PFSK-1 (cell line): ENCODE measurements at regions not wholly inside any gene's neighbourhood (a gene's known extent, or its start where the extent isn't known, plus 50 kb on each side); places are given as distances from the start of the nearest gene placed in this dataset.

ENCODE experiments used
- FOXP2 ChIP-seq: optimal IDR thresholded peaks from 2 replicates; pipeline ENCODE3; 2011; ENCODE audit warnings: borderline replicate concordance, control low read depth, inconsistent platforms; ENCODE audit not compliant: insufficient read depth; ENCODE audit errors: extremely low read length, extremely low read depth
- POLR2AphosphoS5 ChIP-seq: IDR thresholded peaks from 2 replicates; pipeline ENCODE4 v1.6.1; 2012; ENCODE audit warnings: low read depth, mild to moderate bottlenecking, control low read depth, low read length, moderate library complexity
- REST ChIP-seq, 2 experiments: IDR thresholded peaks; 2 replicates each; pipeline versions ENCODE4 v1.6.1 to v1.8.0; 2011 to 2012; ENCODE audit warnings: low read depth in 2 of 2, low read length in 2 of 2, control low read depth in 1 of 2, inconsistent platforms in 1 of 2, mild to moderate bottlenecking in 1 of 2, moderate library complexity in 1 of 2; ENCODE audit not compliant: insufficient read depth in 1 of 2
- SIN3A ChIP-seq: IDR thresholded peaks from 2 replicates; pipeline ENCODE4 v1.6.1; 2012; ENCODE audit warnings: mild to moderate bottlenecking, low read length, moderate library complexity, borderline replicate concordance; ENCODE audit not compliant: insufficient read depth
- TAF1 ChIP-seq: IDR thresholded peaks from 2 replicates; pipeline ENCODE4 v1.6.1; 2012; ENCODE audit warnings: low read length, control low read depth, borderline replicate concordance; ENCODE audit not compliant: insufficient read depth

GRCh38 chr2:176508984-176509740 lies 239.9 kb downstream of the MTX2 start:
- TF ChIP-seq FOXP2 (no peak), TAF1 (no peak), REST (IDR thresholded peaks at IDR 0.05; ENCODE audit: insufficient read depth in 1 of 2, low read depth in 2 of 2, low read length in 2 of 2) (no peak), POLR2AphosphoS5 (no peak), SIN3A (no peak)
